ENCODE measurements at regions not wholly inside any gene's neighbourhood (a gene's known extent, or its start where the extent isn't known, plus 50 kb on each side); places are given as distances from the start of the nearest gene placed in this dataset.

DNA sequence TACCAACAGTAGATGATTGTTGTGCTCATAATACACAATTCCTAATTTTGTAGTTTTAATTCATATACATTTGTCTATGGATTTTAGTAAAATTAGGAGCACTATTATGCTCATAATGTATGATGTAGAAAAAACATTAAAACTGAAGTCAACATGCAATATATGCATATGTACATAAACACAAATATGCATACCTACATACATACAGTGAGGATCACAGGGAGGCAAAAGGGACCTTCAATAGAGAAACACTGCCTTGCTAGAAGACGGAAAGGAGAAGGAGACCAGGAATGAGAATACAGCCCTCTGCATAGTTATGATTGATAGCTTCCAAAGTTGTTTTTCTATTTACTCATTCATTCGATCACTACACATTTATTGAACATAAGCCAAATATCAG lies 606.5 kb downstream of the LMO4 start:
- Histone ChIP-seq H3K27ac (no peak overlapping the region), H3K4me1 (no peaks in the 10 kb centered on the region)
- TF ChIP-seq POLR2AphosphoS5 (IDR thresholded peaks at IDR 0.05) (no peak), POLR2A (IDR thresholded peaks at IDR 0.05) (no peak)
- TF ChIP-seq, protein P1, sequence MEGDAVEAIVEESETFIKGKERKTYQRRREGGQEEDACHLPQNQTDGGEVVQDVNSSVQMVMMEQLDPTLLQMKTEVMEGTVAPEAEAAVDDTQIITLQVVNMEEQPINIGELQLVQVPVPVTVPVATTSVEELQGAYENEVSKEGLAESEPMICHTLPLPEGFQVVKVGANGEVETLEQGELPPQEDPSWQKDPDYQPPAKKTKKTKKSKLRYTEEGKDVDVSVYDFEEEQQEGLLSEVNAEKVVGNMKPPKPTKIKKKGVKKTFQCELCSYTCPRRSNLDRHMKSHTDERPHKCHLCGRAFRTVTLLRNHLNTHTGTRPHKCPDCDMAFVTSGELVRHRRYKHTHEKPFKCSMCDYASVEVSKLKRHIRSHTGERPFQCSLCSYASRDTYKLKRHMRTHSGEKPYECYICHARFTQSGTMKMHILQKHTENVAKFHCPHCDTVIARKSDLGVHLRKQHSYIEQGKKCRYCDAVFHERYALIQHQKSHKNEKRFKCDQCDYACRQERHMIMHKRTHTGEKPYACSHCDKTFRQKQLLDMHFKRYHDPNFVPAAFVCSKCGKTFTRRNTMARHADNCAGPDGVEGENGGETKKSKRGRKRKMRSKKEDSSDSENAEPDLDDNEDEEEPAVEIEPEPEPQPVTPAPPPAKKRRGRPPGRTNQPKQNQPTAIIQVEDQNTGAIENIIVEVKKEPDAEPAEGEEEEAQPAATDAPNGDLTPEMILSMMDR (IDR thresholded peaks at IDR 0.05 in 8 of 11, conservative IDR thresholded peaks at IDR 0.05 in 3 of 11): no peak

DNA sequence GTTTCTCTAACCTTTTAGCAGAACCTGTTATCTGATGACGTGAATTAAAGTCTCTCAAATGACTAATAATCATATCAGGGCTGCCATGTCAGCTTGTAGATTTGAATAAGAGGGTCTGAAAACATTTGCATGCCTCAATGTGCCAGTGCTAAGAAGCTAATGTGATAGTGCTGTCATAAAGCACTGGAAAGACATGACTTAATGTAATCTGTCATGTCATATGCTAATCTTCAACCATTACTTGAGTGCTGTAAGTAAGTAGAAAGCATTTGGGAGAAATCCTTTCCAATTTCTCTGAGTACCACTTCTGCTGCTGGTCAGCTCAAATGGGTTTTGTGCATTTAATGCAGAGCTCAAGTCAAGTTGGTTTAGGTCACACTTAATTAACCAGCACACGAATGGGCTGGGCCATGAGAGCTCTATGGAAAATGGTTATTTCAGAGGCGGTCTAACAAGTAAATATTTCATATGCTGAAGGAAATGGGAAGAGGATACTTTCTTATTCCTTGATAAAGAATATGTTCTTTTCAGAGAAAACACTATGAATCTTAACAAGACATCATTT lies 609.2 kb downstream of the LMO4 start:
- TF ChIP-seq, protein P1 (IDR thresholded peaks at IDR 0.05 in 8 of 11, conservative IDR thresholded peaks at IDR 0.05 in 3 of 11): no peak
- TF ChIP-seq POLR2AphosphoS5 (IDR thresholded peaks at IDR 0.05): no peak
- TF ChIP-seq POLR2A (IDR thresholded peaks at IDR 0.05): no peak
- Histone ChIP-seq H3K4me1 (no peaks in the 10 kb centered on the region), H3K27ac (no peak overlapping the region), H3K27me3 (replicated peaks in 1 of 7) (no peaks in the 10 kb centered on the region), H3K36me3 (no peaks in the 10 kb centered on the region), H3K9me3 (no peaks in the 10 kb centered on the region), H3K4me3 (no peak overlapping the region)
- DNase-seq: no peak
- 77 to 85% (median 82%) methylated on average over 3 of the region's 3 CpGs for WGBS, 5 donors
- intact Hi-C loops (cut with DNase I; ENCODE audit: low total_unique reads): no loop called here

More for the DNA sequence above, 606.5 kb downstream of the LMO4 start:
- no peak for DNase-seq
- intact Hi-C loops (cut with DNase I; ENCODE audit: low total_unique reads): no loop called here
- no peak overlapping the region for H3K4me3 ChIP-seq
- no peaks in the 10 kb centered on the region for H3K36me3 ChIP-seq
- WGBS, 5 donors: 71 to 89% (median 80%) methylated on average over 2 of the region's 2 CpGs
- peaks cover 0 to 25% (median 22%) of the 10 kb centered on the region in 8 donors for H3K9me3 ChIP-seq
- no peaks in the 10 kb centered on the region for H3K27me3 ChIP-seq (replicated peaks in 1 of 7)

DNA sequence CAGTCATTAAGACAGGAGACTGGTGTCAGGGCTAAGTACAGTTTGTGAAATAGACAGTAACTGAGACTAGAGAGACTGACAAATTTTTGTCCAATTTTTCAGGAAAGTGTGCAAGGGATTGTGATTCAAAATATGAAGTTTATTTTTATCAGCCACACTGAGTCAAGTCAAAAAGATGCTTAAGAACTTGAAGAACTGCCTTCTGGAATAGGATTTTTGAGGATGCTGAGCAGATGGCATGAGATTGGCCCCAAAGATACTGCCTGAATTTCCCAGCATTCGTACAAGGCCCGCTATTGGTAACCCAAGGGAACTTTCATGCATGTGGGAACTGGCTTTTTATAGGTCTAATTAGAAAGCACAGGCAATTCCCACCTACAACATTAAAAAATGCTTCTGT lies 610.0 kb downstream of the LMO4 start:
- Histone ChIP-seq H3K27ac (no peak overlapping the region), H3K9me3 (no peaks in the 10 kb centered on the region), H3K36me3 (no peaks in the 10 kb centered on the region), H3K4me1 (no peaks in the 10 kb centered on the region), H3K4me3 (no peak overlapping the region), H3K27me3 (replicated peaks in 1 of 7) (no peaks in the 10 kb centered on the region)
- TF ChIP-seq POLR2AphosphoS5 (IDR thresholded peaks at IDR 0.05): no peak
- no peak for DNase-seq
- WGBS, 5 donors: 78 to 98% (median 92%) methylated on average over 2 of the region's 2 CpGs
- intact Hi-C loops (cut with DNase I; ENCODE audit: low total_unique reads): no loop called here

GRCh38 chr1:87939444-87939843 lies 610.8 kb downstream of the LMO4 start:
- H3K36me3 ChIP-seq: no peaks in the 10 kb centered on the region
- 63 to 78% (median 67%) methylated on average over 2 of the region's 2 CpGs for WGBS, 5 donors
- H3K4me3 ChIP-seq: no peak overlapping the region
- no peaks in the 10 kb centered on the region for H3K9me3 ChIP-seq
- TF ChIP-seq, protein P1 (IDR thresholded peaks at IDR 0.05 in 8 of 11, conservative IDR thresholded peaks at IDR 0.05 in 3 of 11): no peak
- TF ChIP-seq POLR2A (IDR thresholded peaks at IDR 0.05): no peak
- TF ChIP-seq POLR2AphosphoS5 (IDR thresholded peaks at IDR 0.05): no peak
- intact Hi-C loops (cut with DNase I; ENCODE audit: low total_unique reads): no loop called here
- no peak for DNase-seq
- no peaks in the 10 kb centered on the region for H3K27me3 ChIP-seq (replicated peaks in 1 of 7)
- H3K4me1 ChIP-seq: no peaks in the 10 kb centered on the region
- no peak overlapping the region for H3K27ac ChIP-seq

DNA sequence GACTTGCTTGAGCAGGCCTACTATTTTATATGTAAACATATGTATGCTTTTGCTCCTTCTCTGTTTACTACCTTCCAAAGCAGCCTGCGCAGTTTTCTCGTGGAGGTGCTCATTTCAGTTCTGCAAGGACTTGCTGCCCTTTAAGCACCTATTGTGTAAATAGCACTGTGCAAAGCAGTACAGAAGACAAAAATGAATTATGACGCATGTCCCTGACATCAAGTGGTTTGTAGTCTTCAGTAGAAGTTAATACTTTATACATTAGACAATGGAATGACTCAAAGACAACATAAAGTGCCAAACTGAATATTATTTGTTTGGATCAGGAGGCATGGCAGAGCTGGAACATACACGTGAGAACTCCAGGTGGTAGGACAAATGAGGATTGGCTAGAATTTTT lies 611.7 kb downstream of the LMO4 start:
- Histone ChIP-seq H3K27ac (no peak overlapping the region), H3K27me3 (replicated peaks in 1 of 7) (no peaks in the 10 kb centered on the region), H3K36me3 (no peaks in the 10 kb centered on the region), H3K4me1 (no peaks in the 10 kb centered on the region), H3K4me3 (no peak overlapping the region), H3K9me3 (no peaks in the 10 kb centered on the region)
- TF ChIP-seq POLR2AphosphoS5 (IDR thresholded peaks at IDR 0.05) (no peak), POLR2A (IDR thresholded peaks at IDR 0.05) (no peak)
- TF ChIP-seq, protein P1 (IDR thresholded peaks at IDR 0.05 in 8 of 11, conservative IDR thresholded peaks at IDR 0.05 in 3 of 11): no peak
- intact Hi-C loops (cut with DNase I; ENCODE audit: low total_unique reads): no loop called here
- 83 to 91% (median 89%) methylated on average over 4 of the region's 4 CpGs for WGBS, 5 donors
- no peak for DNase-seq
